GM21723 (cell line): ENCODE measurements at regions not wholly inside any gene's neighbourhood (a gene's known extent, or its start where the extent isn't known, plus 50 kb on each side); places are given as distances from the start of the nearest gene placed in this dataset.
"Not testable (repeated sequence)": the region's sequence is repeated elsewhere in the genome, so short reads cannot be mapped to it uniquely, and the experiment has no call there.

ENCODE experiments used
- ATAC-seq: cut with Tn5 transposase; IDR thresholded peaks from one replicate; pipeline ENCODE4 v1.9.1; 2021; ENCODE audit warnings: mild to moderate bottlenecking, moderate library complexity; ENCODE audit not compliant: unreplicated experiment

- ATAC-seq: no peak
Measured at GRCh38 chr2:17148407-17149145, 369.7 kb downstream of the RAD51AP2 start.

GRCh38 chr2:17146358-17146757, 371.9 kb downstream of the RAD51AP2 start:
- ATAC-seq: no peak

- ATAC-seq: no peak
Measured at GRCh38 chr2:17136877-17137276, 381.4 kb downstream of the RAD51AP2 start.

DNA sequence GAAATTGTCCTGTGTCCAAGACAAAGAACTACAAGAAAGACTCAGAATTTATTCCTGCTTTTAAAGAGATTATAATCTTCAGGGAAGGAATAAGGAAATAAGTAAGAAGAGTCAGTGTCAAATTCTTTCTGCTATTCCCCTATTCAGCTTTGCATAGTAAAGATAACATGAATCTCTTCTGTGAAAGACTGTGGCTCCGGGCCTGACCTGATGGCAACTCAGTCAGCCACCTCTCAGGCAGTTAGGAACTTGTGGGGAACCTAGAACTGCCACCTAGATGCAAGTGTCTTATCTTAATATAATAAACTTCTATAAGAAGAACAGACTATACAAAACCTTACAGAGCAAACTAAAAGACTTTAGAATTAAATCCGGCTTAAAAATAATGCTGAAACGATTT, 382.0 kb downstream of the RAD51AP2 start:
- no peak for ATAC-seq

DNA sequence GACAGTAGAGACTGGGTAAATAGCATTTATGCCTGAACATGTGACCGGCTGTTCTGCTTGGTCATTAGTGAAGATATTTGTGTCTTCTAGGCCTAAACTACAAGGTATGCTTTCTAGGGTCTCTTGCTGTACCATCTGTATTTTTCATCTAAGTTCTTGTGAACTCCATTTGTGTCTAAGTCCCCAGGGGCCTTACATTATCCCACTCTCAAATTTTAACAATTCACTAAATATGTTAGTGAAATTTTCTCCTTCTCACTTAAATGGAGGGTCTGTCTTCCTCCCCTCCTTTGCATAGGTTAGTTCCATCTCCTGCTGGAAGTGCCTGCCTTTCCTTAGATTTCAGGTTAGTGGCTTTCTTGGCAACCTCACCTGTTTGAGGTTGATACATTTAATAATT, 382.6 kb downstream of the RAD51AP2 start:
- no peak for ATAC-seq

- no peak for ATAC-seq
Measured at GRCh38 chr2:17133052-17133671, 385.1 kb downstream of the RAD51AP2 start.

DNA sequence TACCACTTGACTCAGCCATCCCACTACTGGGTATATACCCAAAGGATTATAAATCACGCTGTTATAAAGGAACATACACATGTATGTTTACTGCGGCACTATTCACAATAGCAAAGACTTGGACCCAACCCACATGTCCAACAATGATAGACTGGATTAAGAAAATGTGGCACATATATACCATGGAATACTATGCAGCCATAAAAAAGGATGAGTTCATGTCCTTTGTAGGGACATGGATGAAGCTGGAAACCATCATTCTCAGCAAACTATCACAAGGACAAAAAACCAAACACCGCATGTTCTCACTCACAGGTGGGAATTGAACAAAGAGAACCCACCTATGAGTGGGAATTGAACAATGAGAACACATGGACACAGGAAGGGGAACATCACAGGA, 387.6 kb downstream of the RAD51AP2 start:
- not testable (repeated sequence) for ATAC-seq

DNA sequence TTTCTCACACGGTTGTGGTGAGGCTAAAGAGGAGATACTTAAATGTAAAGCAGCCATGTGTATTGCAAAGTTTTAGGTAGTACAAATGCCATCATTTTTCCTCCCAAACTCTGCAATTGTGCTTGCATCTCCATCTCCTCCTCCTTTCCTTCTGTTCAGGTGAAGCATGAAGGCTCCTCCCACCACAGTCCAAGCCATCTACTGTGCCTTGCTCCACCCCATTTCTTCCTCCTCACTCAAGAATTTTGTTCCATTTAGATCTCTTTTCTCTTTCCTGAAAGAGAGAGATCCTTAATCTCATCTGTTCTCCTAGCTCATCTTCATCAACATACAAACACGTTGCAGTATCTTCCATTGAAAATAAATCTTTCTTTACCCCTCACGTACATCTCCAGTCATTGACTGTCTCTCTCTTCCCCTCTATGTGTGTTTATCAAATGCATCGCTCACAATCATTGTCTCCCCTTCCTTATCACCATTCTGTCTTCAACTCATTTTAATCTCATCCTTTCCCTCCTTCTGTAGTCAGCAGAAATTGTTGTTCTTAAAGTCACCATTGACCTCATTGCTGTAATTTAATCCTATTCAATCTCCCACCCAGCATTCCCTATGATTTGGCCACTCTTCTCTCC, 392.1 kb downstream of the RAD51AP2 start:
- ATAC-seq: no peak

DNA sequence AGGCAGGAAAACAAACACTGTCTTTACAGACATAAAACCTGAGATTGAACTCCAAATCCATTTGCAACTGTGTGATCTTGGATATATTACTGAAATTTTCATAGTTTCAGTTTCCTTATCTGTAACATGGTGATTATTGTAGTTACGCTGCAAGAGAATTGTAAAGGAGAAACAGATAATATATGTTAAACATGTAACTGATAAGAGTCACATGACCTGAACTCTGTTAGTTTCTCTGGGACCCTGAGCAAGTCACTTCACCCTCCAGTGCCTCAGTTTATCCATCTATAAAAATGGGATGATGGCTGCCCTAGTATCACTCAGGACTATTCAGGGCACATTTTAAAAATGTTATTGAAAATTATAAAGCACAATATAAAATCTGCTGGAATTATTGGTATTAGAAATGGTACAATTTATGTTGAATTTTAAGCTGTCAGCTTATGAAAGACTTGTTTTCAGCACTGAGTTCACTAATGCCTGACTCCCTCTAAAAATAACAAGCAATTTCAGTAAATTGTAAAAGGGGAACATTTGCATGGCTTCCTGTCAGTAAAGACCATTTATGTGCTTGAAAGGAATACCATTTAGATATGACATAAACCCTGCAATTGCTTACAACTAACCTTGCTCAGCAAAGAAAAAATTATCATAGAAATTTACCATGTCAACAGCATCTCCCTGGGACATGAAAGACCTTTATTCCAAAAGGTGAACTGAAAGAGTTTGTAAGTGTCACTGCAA, 393.5 kb downstream of the RAD51AP2 start:
- no peak for ATAC-seq

DNA sequence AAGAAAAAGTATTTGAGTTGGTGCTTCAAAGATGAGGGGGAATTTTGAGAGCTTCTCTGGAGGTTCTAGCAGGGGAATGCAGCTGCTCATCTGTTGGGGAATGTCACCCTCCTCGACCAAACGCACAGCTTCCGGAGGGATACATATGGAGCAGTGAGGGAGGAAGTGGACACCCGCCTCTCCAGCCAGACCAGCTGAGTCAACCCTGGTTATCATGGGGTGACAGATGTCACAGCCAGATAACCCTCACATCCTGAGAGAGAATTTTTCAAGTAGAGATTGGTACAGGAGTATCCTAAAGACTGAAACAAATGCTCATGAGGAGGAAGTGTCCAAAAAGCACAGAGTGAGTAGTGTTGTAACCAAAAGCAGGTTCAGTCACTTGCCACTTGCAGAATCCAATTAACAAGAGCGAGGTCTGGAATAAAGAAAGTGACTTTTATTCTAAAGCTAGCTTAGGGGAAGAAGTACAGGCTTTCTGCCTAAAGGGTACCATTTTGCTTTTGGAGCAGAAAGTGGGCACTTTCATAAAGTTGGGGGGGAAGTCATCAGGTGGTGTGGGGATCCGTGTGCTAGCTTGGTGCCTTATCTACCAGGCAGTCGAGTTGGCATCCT, 395.2 kb downstream of the RAD51AP2 start:
- ATAC-seq: no peak

GRCh38 chr2:17115466-17115865, 402.8 kb downstream of the RAD51AP2 start:
- no peak for ATAC-seq

GRCh38 chr2:17115042-17115441, 403.2 kb downstream of the RAD51AP2 start:
- no peak for ATAC-seq

GRCh38 chr2:17107871-17108270, 410.4 kb downstream of the RAD51AP2 start:
- ATAC-seq: no peak

DNA sequence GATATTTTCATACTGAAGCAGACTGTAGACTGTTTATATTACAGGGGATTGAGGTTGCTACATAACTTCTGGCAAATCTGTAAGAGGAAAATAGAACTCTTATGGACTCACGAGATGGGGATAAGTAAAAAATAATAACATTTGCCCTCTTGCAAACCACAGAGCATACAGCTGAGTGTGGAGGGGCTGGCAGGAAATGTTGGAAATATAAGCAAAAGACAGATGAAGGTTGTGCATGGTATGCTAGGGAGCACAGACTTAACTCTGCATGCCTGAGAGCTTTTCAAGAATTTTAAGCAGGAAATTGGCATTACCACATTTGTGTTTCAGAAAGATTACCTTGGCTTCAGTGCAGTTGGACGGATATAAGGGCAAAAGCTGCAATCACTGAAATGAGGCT, 411.1 kb downstream of the RAD51AP2 start:
- ATAC-seq: no peak

DNA sequence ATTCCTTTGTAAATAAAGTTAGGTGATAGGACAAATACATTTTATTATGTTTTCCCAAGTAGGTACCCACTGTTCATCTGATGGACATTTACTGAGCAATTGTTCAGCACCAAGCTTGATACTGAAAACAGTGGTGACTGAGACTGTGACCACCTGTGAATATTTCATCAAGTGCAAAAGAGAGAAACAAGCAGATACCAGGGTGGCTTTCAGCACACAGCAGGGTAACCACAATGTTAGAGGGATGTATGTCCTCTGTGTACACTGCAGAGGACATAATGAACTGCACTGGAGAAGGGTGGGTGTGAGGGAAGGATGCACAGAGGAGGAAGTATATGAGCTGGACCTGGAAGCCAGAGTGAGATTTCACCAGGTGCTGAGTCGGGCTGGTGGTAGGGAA, 411.8 kb downstream of the RAD51AP2 start:
- ATAC-seq: no peak

- ATAC-seq: peak; percentile 71
Measured at GRCh38 chr2:17104454-17104853, 413.8 kb downstream of the RAD51AP2 start.

DNA sequence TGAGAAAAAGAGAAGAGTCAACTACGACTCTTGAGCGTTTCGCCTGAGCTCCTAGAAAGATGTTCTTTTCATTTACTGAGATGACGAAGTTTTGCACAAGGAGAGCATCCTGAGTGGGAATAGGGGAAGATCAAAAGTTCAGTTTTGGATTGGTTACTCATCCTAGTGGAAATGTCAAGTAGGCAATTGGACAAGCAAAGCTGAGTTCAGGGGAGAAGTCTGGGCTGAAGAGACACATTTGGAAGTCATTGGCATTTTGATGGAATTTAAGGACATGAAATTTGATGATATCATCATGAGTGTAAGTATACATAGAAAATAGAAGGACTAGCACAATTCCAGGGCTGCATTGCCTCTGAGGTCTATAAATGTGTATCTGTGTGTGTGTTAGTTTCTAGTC, 416.6 kb downstream of the RAD51AP2 start:
- ATAC-seq: no peak

GRCh38 chr2:17101091-17101490, 417.1 kb downstream of the RAD51AP2 start:
- no peak for ATAC-seq

GRCh38 chr2:17095340-17095739, 422.9 kb downstream of the RAD51AP2 start:
- no peak for ATAC-seq

- ATAC-seq: no peak
Measured at GRCh38 chr2:17093712-17094111, 424.5 kb downstream of the RAD51AP2 start.

DNA sequence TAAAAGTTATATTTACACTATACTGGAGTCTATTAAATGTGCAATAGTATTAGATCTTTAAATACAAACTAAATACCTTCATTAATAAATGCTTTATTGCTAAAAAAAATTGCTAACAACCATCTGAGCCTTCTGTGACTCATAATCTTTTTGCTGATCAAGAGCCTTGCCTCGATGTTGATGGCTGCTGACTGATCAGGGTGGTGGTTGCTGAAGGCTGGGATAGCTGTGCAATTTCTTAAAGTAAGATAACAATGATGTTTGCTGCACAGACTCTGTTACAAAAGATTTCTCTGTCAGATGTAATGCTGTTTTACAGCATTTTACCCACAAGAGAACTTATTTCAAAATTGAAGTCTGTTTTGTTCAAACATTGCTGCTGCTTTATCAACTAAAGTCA, 421.4 kb upstream of the CYRIA start:
- ATAC-seq: no peak
